CD4-positive, CD25-positive, alpha-beta regulatory T cell (primary cell): ENCODE measurements at regions not wholly inside any gene's neighbourhood (a gene's known extent, or its start where the extent isn't known, plus 50 kb on each side); places are given as distances from the start of the nearest gene placed in this dataset.
"Not testable (repeated sequence)": the region's sequence is repeated elsewhere in the genome, so short reads cannot be mapped to it uniquely, and the experiment has no call there.

Experiments
- ATAC-seq, 2 donors: fragments of 150-1000 bp; cut with Tn5 transposase; one replicate each; pipeline ENCODE4 v1.10.0; 2021; ENCODE audit warnings: low read depth in 2 of 2, moderate number of reproducible peaks in 2 of 2, moderate library complexity in 1 of 2
- DNase-seq, 3 donors: peaks; one replicate each; pipeline versions ENCODE4 v3.0.0 to v3.0.0-alpha.2; 2012 to 2022; ENCODE audit warnings: mixed read lengths in 1 of 3
- H3K27ac ChIP-seq: one replicate; pipeline ENCODE4 v1.7.0; 2013; ENCODE audit warnings: mild to moderate bottlenecking, low read length; ENCODE audit not compliant: insufficient read depth, poor library complexity, severe bottlenecking
- H3K27me3 ChIP-seq: one replicate; pipeline ENCODE4 v1.7.0; 2013; ENCODE audit warnings: low read length; ENCODE audit not compliant: control insufficient read depth, insufficient read depth
- H3K36me3 ChIP-seq: one replicate; pipeline ENCODE4 v1.7.0; 2013; ENCODE audit warnings: mild to moderate bottlenecking, low read length, moderate library complexity; ENCODE audit not compliant: control insufficient read depth, insufficient read depth
- H3K4me1 ChIP-seq: 2 replicates; pipeline ENCODE4 v1.7.0; 2013; ENCODE audit warnings: mild to moderate bottlenecking, low read length; ENCODE audit not compliant: insufficient read depth, control insufficient read depth, poor library complexity, severe bottlenecking
- H3K4me3 ChIP-seq: one replicate; pipeline ENCODE4 v1.7.0; 2013; ENCODE audit warnings: low read depth, mild to moderate bottlenecking, low read length, moderate library complexity
- H3K9me3 ChIP-seq, 2 experiments: 1 replicate in 1 of 2; 2 replicates in 1 of 2; pipeline ENCODE4 v1.7.0; 2013; ENCODE audit warnings: low read length in 2 of 2, mild to moderate bottlenecking in 1 of 2, moderate library complexity in 1 of 2; ENCODE audit not compliant: control insufficient read depth in 2 of 2
- H3K27ac Mint-ChIP-seq, 3 donors: one replicate each; pipeline ENCODE4 v1.8.0; 2020 to 2022; ENCODE audit warnings: mild to moderate bottlenecking in 3 of 3, mixed read lengths in 3 of 3, moderate library complexity in 2 of 3
- H3K27me3 Mint-ChIP-seq: one replicate; pipeline ENCODE4 v1.8.0; 2022; ENCODE audit warnings: mild to moderate bottlenecking, mixed read lengths
- H3K36me3 Mint-ChIP-seq: one replicate; pipeline ENCODE4 v1.8.0; 2020; ENCODE audit warnings: mixed read lengths
- H3K4me1 Mint-ChIP-seq, 4 donors: one replicate each; pipeline ENCODE4 v1.8.0; 2020 to 2022; ENCODE audit warnings: mixed read lengths in 4 of 4, mild to moderate bottlenecking in 1 of 4
- H3K4me3 Mint-ChIP-seq, 4 donors: one replicate each; pipeline ENCODE4 v1.8.0; 2020 to 2022; ENCODE audit warnings: mild to moderate bottlenecking in 4 of 4, mixed read lengths in 4 of 4, moderate library complexity in 3 of 4
- H3K9me3 Mint-ChIP-seq, 7 donors: one replicate each; pipeline ENCODE4 v1.8.0; 2020 to 2022; ENCODE audit warnings: mixed read lengths in 7 of 7, mild to moderate bottlenecking in 3 of 7, moderate library complexity in 2 of 7

- H3K27ac Mint-ChIP-seq, H3K4me1 ChIP-seq, H3K27ac ChIP-seq, H3K27me3 Mint-ChIP-seq, H3K36me3 ChIP-seq, H3K36me3 Mint-ChIP-seq, DNase-seq, H3K27me3 ChIP-seq, H3K9me3 ChIP-seq, ATAC-seq, H3K4me3 Mint-ChIP-seq, H3K4me1 Mint-ChIP-seq, H3K4me3 ChIP-seq: not testable (repeated sequence)
- H3K9me3 Mint-ChIP-seq: peaks cover 0 to 12% (median 4%) of the 10 kb centered on the region in 7 donors
Observed at GRCh38 chr6:60893374-60893773, 1392.7 kb downstream of the KHDRBS2 start.

DNA sequence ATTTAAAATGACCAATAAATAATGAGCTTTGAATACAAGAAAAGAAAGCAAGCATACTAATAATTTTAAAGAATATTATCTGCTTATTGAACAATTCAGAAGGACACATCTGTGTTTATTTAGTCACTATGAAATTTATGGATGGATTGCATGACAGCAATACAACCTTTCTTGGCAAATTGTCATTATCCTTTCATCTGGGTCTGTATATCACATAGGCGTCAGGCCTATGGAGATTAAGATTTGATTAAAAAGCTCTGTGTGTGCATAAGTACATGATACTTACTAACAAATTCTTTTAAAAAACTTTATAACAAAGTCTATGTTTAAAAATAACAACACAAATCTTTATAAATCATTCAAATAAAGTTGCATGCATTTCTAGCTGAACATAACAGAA is 1394.4 kb downstream of the KHDRBS2 start:
- Histone ChIP-seq H3K4me3 (no peak overlapping the region), H3K27me3 (no peaks in the 10 kb centered on the region), H3K9me3 (no peaks in the 10 kb centered on the region), H3K4me1 (no peaks in the 10 kb centered on the region), H3K36me3 (no peaks in the 10 kb centered on the region), H3K27ac (no peak overlapping the region)
- Mint-ChIP-seq H3K27me3 (no peaks in the 10 kb centered on the region), H3K9me3 (peaks cover 0 to 12% (median 5%) of the 10 kb centered on the region in 7 donors), H3K27ac (no peak overlapping the region), H3K36me3 (no peaks in the 10 kb centered on the region), H3K4me3 (no peak overlapping the region), H3K4me1 (no peaks in the 10 kb centered on the region)
- no peak for ATAC-seq
- DNase-seq: no peak

DNA sequence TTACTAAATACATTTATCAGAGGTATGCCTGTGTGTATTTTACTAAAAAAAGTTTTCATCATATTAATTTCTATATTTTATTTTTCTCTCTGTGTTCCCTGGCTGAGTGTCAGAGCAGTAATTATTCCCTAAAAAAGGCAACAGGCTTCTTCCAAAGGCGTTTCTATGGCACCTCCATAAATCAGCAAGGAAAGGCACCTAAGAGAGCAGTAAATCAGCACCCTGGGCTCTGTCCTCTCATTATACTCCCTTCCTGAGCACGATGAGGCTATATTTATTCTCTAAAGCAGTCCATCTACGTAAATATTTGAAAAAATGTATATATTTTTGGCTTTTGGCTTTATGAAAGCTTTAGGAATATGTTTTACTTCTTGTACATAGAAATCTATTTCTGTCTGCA is 1408.6 kb downstream of the KHDRBS2 start:
- not testable (repeated sequence) for H3K4me1 Mint-ChIP-seq

DNA sequence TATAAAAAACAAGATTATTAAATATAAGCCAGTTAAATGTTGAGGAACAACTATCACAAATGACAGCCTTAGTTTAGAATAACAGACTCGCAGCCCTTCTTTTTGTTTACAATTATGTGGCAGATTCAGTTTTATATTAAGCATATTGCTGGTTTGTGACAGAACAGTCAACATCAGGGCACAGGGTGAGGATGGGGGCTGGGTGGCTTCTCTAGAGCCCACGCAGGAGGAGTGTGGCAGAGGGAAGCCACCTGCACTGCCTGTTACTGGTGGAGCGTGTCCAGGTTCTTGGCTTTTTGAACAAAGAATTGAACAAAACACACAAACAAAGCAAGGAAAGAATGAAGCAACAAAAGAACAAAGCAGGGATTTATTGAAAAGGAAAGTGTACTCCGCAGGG is 1415.2 kb downstream of the KHDRBS2 start:
- DNase-seq, H3K27me3 Mint-ChIP-seq, H3K36me3 Mint-ChIP-seq, H3K27ac ChIP-seq, H3K27ac Mint-ChIP-seq, H3K4me1 ChIP-seq, H3K4me1 Mint-ChIP-seq, H3K4me3 ChIP-seq, H3K36me3 ChIP-seq, H3K9me3 ChIP-seq, H3K4me3 Mint-ChIP-seq, H3K27me3 ChIP-seq, ATAC-seq: not testable (repeated sequence)
- H3K9me3 Mint-ChIP-seq: peaks cover 0 to 29% (median 2%) of the 10 kb centered on the region in 7 donors

More for the DNA sequence above, 1408.6 kb downstream of the KHDRBS2 start:
- H3K27me3 Mint-ChIP-seq, H3K27me3 ChIP-seq, H3K4me3 ChIP-seq, H3K36me3 Mint-ChIP-seq, H3K27ac Mint-ChIP-seq, H3K4me1 ChIP-seq, H3K27ac ChIP-seq, H3K4me3 Mint-ChIP-seq, ATAC-seq, H3K9me3 ChIP-seq, H3K36me3 ChIP-seq, DNase-seq: not testable (repeated sequence)
- H3K9me3 Mint-ChIP-seq: peaks cover 0 to 16% (median 1%) of the 10 kb centered on the region in 7 donors

- H3K27ac Mint-ChIP-seq: no peak overlapping the region
- H3K36me3 ChIP-seq: no peaks in the 10 kb centered on the region
- no peaks in the 10 kb centered on the region for H3K27me3 Mint-ChIP-seq
- no peaks in the 10 kb centered on the region for H3K4me1 Mint-ChIP-seq
- H3K9me3 ChIP-seq: no peaks in the 10 kb centered on the region
- no peak overlapping the region for H3K27ac ChIP-seq
- H3K4me3 ChIP-seq: no peak overlapping the region
- no peaks in the 10 kb centered on the region for H3K4me1 ChIP-seq
- H3K27me3 ChIP-seq: no peaks in the 10 kb centered on the region
- DNase-seq: no peak
- ATAC-seq: no peak
- no peak overlapping the region for H3K4me3 Mint-ChIP-seq
- no peaks in the 10 kb centered on the region for H3K36me3 Mint-ChIP-seq
- H3K9me3 Mint-ChIP-seq: peaks cover 0 to 21% (median 2%) of the 10 kb centered on the region in 7 donors
Observed at GRCh38 chr6:60867548-60867947, 1418.5 kb downstream of the KHDRBS2 start.

GRCh38 chr6:60843175-60843982 is 1442.6 kb downstream of the KHDRBS2 start:
- H3K9me3 Mint-ChIP-seq: peaks cover 0 to 17% (median 0%) of the 10 kb centered on the region in 7 donors
- not testable (repeated sequence) for H3K4me3 Mint-ChIP-seq, H3K36me3 Mint-ChIP-seq, H3K27me3 ChIP-seq, H3K4me3 ChIP-seq, H3K27ac Mint-ChIP-seq, H3K4me1 Mint-ChIP-seq, H3K27ac ChIP-seq, H3K36me3 ChIP-seq, H3K9me3 ChIP-seq, H3K27me3 Mint-ChIP-seq, DNase-seq, H3K4me1 ChIP-seq, ATAC-seq

GRCh38 chr6:60830726-60831125 is 1455.3 kb downstream of the KHDRBS2 start:
- H3K27ac ChIP-seq, H3K27ac Mint-ChIP-seq, H3K36me3 Mint-ChIP-seq, H3K36me3 ChIP-seq, H3K9me3 ChIP-seq, H3K4me3 ChIP-seq, H3K27me3 ChIP-seq, DNase-seq, H3K27me3 Mint-ChIP-seq, ATAC-seq, H3K4me1 Mint-ChIP-seq, H3K4me3 Mint-ChIP-seq, H3K4me1 ChIP-seq: not testable (repeated sequence)
- H3K9me3 Mint-ChIP-seq: peaks cover 0 to 26% (median 5%) of the 10 kb centered on the region in 7 donors

GRCh38 chr6:60822597-60822996 is 1463.4 kb downstream of the KHDRBS2 start:
- DNase-seq, H3K27me3 Mint-ChIP-seq, H3K27ac ChIP-seq, H3K9me3 Mint-ChIP-seq, H3K4me3 Mint-ChIP-seq, H3K27me3 ChIP-seq, H3K4me3 ChIP-seq, H3K36me3 Mint-ChIP-seq, H3K4me1 ChIP-seq, H3K27ac Mint-ChIP-seq, H3K9me3 ChIP-seq, H3K4me1 Mint-ChIP-seq, H3K36me3 ChIP-seq, ATAC-seq: not testable (repeated sequence)
